GM18517 (cell line): ENCODE measurements at regions not wholly inside any gene's neighbourhood (a gene's known extent, or its start where the extent isn't known, plus 50 kb on each side); places are given as distances from the start of the nearest gene placed in this dataset.
"Not testable (repeated sequence)": the region's sequence is repeated elsewhere in the genome, so short reads cannot be mapped to it uniquely, and the experiment has no call there.

Experiments
- ATAC-seq: cut with Tn5 transposase; IDR thresholded peaks from one replicate; pipeline ENCODE4 v1.9.1; 2021; ENCODE audit warnings: mild to moderate bottlenecking, moderate library complexity; ENCODE audit not compliant: unreplicated experiment

DNA sequence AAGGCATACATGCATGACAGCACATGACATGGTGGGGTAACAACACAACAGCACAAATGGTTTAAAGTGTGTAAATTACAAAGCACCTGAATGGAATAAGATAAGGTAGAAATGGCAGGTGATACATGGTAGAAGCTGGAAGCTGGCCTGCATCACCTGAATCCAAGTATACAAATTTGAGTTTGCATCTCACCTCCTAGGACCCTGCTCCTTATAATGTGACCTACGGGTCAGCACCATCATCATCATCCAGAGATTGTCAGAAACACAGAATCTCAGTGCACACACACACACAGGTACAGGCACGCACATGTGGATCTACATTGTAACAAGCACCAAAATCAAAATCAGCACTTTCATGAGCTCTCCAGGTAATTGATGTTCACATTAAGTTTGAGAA is 1048.2 kb upstream of the AUTS2 start:
- no peak for ATAC-seq

DNA sequence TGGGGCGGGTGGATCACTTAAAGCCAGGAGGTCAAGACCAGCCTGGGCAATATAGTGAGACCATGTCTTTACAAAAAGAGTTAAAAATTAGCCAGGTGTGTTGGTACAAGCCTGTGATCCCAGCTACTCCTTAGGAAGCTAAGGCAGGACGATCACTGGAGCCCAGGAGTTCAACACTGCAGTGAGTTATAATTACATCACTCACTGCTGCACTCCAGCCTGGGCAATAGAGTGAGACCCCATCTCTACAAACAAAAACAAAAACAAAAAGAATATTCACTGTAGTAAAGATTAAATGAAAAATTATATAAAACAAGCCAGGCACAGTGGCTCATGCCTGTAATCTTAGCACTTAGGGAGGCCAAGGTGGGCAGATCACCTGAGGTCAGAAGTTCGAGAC is 1047.6 kb upstream of the AUTS2 start:
- ATAC-seq: no peak

DNA sequence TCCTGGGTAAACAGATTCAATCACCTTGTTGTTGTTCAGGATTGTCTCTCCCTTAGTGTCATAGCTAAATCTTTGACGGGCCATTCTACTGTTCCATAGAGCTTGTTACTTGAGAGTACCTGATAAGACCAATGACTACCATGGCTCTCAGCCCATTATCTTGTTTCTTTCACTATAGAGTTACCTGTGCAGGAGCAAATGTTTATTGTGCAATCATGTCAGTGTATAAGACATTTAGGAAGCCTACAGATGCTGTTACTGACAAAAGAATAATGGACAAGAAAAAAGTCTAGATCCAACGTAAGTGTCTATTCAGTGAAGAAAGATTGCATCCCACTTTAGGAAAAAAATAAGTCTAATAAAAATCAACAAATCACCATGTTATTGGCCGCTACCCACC is 1041.7 kb upstream of the AUTS2 start:
- no peak for ATAC-seq

DNA sequence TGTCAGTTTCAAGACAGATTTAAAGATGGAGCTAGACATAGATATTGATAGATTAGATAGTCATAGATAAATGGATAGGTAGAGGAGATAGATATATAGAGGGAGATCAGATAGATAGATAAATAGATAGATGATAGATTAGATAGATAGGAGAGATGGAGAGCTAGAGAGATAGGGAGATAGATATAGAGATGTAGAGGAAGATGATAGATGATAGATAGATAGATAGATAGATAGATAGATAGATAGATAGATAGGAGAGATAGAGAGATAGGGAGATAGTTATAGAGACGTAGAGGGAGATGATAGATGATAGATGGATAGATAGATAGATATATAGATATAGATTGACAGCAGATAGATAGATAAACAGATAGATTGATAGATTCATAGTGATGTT is 1038.8 kb upstream of the AUTS2 start:
- ATAC-seq: no peak

DNA sequence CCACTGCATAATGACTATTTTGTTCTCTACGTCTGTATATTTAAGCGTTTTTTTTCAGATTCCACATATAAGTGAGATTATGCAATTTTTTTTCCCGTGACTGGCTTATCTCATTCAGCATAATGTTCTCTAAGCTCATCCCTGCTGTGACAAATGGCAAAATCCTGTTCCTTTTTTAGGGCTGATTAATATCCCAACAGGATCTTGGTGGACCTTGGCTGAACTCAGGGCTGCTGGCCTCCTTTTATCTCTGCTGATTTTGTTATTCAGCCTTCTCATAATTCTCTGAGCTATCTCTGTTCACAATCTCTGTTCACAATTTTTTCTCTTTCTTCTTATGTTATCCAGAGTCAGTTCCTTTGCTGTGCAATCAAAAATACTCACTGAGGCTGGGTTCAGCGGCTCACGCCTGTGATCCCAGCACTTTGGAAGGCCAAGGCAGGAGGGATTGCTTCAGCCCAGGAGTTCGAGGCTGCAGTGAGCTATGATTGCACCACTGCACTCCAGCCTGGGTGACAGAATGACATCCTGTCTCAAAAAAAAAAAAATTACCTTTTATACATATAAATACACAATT is 1035.9 kb upstream of the AUTS2 start:
- ATAC-seq: no peak

DNA sequence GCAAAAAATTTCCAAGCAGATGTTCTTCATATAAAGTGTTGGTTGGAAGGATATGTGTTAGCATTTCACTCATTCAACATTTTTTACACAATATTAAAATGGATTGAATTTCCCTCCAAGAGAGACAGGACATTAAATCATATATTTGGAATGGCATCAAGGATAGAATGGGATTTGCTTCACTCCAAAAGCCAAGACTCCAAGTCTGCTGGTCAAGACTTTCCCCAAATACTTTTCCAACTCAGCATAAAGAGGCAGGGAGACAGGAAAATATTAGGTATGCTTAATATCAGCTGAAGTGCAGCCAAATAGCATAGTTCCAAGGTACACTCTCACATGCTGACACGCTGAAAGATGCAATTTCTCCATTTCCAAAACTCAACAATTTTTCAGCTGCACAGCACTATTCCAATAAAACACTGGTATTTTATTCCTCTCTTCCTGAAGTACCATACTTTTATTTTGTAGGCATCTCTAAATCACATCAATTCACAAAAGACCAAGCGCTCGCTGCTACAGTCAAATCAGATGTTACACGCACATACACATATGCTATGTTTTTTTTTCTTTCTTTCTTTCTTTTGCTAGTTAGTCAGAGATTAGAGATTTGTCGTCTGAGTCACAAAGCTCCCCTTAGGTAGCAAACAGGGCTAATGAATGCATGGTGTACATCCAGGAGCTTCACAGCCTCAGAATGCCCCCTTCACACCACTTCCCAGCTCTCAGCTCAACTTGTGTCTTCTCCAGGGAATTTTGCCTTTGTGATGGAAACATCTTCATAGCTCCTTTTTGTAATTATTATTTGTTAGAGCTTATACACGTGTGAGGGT is 1033.8 kb upstream of the AUTS2 start:
- no peak for ATAC-seq

DNA sequence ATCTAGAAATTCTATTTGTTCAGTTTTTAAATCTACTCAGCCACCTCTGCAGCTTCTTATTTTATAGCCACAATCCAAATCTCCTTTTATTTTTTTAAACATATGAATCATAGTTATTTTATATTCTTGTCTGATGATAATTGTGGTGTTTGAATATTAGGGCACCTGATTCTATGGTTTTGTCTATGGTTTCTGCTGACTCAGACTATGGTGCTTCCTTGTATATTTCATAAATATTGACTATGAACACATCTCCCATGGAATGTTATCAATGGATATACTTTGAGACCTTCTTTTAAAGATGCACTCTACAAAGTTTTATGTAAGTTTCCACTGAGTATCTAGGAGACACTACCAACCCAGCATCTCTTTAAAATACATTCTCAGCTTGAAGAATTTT is 1027.0 kb upstream of the AUTS2 start:
- no peak for ATAC-seq

DNA sequence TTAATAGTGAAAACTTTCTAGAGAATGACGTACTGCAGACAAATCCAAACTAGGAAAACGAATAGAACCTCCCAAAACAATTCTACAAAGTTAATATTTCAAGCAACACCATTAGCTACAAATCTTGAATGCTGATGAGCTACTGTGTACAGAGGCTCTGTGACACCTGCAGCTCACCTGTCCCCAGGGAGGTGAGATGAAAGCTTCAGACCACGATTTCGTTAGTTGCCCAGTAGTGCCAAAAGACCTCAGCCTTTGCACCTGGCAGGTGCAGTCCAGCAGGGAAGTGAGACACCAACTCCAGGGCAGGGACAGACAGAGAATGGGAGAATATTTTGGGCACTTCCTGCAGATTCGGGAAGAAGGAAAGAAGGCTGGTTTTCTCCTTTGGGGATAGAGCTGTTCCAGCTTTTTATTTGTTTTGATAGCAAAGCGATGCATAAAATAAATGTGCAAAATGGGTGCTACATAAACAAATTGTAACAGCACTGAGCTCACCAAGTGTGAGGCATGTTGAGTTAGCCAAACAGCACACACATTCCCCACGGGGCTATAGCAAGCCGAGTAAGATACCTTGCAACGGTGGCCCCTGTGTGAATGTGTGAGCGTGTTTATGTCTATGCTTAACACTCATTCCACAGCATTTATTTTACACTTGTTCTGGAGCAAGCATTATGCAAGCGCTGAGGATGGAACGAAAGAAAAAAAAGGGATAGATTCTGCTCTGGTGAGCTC is 1024.8 kb upstream of the AUTS2 start:
- ATAC-seq: no peak

DNA sequence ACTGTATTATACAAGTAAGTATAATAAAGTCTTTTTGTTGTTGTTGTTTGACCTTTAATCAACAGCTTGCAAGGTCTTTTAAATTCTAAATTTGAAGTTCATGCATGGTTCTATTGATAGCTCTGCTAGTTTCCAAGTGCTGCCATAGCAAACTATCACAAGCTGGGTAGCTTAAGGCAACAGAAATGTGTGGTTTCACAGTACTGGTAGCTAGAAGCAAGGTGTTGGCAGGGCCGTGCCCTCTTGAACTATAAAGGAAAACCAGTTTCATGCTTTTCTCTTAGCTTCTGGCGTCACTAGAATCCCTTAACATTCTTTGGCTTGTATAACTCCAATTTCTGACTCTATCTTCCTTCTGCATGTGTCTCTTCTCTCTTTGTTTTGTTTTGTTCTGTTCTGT is 1021.9 kb upstream of the AUTS2 start:
- ATAC-seq: no peak

DNA sequence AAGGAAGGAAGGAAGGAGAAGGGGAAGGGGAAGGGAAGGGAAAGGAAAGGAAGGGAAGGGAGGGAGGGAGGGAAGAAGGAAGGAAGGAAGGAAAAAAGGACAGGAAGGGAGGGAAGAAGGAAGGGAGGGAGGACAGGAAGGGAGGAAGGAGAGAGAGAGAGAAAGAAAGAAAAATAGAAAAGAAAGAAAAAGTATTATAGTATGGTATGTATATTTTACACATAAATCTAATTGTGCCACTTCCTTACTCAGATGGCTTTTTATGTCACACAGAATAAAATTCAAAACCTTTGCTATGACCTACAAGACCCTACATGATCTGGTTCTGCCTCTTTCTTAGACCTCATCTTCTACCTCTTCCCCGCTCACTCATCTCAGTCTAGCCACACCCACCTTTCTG is 1016.9 kb upstream of the AUTS2 start:
- no peak for ATAC-seq

DNA sequence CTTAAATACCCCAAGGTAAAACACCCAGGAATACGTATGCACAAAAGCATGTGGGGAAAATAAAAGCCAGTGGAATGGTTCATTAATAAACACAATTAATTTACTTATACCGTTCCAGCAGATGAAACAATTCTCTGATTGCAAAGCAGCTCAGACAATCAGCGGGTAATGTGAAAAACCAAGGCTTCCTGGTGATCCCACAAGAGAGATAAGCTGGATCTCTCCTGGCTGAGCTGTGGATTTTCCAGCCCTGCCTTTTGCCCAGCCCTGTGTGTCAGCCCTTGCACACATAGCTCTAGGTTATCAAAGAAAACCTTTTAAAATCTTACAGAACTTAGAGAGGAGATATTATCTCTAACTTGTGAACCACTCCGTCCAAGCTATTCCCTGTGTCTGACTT is 1010.7 kb upstream of the AUTS2 start:
- no peak for ATAC-seq

DNA sequence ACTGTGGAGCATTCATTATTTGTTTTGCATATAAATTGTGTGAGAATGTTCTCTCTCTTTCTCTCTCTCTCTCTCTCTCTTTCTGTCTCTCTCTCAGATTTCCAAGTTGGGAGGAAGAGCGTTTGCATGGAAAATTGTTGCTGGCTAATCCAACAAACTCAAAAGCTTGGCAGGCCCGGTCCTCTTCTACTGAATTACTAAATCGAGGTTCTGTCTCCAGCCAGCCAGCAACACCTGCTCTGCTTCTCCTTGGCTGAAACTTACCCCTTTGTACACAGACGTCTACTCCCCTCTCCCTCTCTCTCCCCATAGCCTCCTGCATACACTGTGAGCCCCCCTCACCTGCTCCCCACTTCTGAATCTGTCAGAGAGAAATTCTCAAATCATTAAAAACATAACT is 996.4 kb upstream of the AUTS2 start:
- ATAC-seq: no peak

DNA sequence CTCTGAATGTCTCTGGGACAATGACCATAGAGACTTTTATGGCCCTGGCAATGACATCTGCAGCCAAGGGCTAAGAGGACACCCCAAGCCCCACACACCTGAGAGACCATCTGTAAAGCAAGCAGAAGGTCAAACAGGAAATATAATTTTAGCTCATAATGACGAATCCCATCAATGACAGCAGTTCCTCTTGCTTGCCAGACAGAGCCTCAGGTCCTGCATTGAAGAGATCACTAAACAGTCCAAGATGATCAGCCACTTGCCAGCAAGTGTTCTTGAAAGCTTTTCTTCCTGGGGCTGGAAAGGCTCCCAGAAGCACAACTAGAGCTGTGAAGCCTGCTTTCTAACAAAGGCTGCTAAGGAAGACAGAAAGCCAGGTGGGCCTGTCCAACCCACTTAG is 993.7 kb upstream of the AUTS2 start:
- no peak for ATAC-seq

DNA sequence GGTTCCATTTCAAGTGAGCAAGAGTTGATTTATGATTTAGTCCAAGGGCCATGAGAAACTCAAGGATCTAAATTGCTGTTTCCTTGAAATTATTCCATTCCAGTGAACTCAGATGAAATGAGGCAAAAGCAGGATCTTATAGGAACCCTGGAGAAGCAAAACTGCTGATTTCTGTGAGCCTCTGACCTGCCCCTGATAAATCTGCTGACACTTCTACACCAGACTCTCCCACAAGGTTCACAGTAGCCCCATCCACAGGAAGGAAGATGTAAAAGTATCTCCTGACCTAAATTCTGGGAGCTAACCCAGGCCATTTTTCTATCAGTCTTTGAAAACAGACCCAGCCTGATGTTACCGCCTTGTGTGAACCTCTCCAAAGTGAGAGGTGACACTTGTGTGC is 987.6 kb upstream of the AUTS2 start:
- ATAC-seq: no peak

DNA sequence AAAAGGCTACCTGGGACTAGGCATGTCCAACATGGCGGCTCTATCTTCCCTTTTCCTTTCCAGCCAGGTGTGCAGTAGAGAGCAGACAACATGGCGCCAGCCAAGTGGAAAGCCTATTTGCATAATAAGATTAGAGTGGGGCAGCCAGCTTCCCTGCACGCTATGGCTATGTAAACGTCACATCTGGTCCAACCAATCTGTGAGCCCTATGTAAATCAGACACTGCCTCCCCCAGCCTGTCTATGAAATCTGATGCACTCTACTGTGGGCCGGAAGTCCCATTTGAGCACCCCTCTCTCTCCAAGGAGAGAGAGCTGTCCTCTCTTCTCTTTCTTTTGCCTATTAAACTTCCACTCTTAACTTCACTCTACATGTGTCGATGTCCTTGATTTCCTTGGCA is 984.9 kb upstream of the AUTS2 start:
- no peak for ATAC-seq

DNA sequence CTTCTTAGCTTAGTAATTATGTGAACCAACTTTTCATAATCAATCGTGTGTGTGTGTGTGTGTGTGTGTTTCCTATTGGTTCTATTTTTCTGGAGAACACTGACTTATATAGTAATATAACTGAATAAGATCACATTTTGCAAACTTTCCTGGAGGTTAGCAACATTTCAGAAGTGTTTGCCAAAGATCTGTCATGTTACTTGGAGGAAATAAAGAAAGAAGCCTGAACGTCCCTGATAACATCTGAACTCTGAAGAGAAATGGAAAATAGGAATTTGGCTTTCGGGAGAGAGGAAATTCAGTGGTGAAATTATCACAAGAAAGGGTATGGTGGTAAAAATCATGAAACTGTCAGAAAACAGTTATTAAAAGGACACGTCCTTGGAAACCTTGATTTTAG is 984.4 kb upstream of the AUTS2 start:
- no peak for ATAC-seq

DNA sequence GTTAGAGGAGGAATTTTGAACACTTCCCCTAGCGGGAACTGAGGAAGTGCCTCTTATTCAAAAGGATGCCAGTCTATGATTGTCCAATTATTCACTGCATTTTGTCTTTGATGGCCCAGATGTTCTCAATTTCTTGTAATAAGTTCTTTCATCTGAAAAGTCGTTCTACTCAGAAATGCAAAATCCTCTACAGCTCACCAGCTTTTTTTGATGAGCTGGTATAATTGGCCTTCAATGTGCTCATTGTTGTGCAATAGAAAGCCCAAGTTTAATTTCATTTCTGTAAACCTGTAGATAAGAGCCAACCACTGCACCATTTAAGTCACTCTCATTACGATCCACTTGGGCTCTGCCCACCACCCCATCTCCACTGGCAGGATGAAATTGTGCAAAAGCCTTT is 978.7 kb upstream of the AUTS2 start:
- ATAC-seq: no peak

DNA sequence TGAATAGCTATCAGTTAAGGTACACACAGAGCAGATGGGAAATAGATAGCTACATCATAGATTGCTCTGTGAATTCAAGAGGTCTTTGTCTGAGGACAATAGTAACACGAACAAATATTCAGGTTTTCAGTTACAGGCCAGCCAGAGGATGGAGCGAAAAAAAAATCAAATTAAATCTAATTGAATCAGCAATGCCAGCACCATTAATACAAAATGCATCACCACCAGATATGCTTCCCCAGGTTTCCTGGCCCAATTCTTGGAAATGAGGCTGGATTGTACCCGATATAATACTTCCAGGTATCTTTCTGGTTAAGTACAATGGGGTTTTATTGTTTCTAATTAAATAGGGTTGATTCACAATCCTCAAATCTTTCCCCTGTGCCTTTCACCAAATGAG is 975.8 kb upstream of the AUTS2 start:
- no peak for ATAC-seq

DNA sequence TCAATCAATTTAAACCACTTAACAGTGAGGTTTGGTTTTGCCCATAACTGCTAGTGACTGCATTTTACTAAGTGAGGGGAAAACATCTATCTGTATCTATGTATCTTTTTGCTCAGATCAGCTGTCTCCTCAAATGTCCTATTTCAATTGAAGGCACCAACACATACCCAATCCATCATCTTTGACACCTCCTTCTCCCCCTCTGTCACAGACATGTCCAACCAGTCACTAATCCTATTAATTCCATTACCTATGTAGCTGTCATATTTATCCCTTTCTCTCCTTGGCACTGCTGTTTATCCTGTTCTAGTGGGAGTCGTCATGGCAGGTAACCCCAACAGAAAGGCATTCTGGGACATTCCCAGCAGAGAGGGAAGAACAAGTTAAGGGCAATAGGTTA is 975.2 kb upstream of the AUTS2 start:
- ATAC-seq: no peak

DNA sequence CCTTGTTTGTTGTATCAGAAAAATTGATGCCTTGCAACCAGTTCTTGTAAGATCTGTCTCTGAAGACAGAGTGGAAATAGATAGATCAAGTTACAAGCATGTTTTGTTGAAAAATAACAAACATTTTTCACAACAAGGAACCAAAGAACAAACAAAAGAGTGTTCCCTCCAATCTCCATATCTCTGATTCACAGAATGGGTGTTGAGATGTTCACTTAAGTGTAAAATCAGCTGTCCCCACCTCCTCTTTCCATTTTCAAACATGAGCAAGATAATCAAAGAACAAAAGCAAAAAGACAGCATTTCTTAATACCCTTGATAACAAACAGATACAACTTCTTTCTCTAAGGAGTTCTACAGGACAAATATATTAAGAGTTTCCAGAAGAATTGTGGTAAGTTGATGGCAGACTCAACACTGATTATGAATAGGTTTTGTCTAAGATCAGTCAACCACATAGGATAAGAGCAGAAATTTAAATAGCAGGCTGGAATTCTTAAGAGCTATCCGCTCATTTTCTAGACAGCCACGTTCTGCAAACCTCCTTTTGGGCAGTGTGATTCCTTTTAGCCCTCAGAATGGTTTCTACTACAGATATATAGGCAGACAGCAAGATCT is 970.9 kb upstream of the AUTS2 start:
- ATAC-seq: no peak

DNA sequence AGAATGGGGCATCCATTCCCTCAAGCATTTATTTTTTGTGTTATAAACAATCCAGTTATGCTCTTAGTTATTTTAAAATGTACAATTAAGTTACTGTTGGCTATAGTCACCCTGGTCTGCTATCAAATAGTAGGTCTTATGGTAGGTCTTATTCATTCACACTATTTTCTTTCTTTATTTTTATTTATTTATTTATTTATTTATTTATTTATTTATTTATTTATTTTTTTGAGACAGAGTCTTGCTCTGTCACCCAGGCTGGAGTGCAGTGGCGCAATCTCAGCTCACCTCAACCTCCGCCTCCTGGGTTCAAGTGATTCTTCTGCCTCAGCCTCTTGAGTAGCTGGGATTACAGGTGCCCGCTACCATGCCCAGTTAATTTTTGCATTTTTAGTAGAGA is 967.4 kb upstream of the AUTS2 start:
- ATAC-seq: not testable (repeated sequence)

DNA sequence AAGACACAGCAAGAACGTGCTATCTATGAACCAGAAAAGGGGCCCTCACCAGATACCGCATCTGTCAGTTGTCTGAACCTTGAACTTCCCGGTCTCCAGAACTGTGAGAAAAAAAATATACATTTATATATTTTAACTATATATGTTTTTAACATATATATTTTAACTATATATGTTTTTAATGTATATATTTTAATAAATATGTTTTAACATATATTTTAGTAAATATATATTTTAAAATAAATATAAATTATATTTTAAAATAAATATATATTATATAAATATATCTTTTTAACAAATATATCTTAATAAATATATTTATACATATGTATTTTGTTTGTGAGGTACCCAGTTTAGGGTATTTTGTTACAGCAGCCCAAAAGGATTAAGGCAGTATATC is 958.2 kb upstream of the AUTS2 start:
- no peak for ATAC-seq
